CD4-positive, alpha-beta T cell (primary cell): ENCODE measurements at regions not wholly inside any gene's neighbourhood (a gene's known extent, or its start where the extent isn't known, plus 50 kb on each side); places are given as distances from the start of the nearest gene placed in this dataset.

Experiments used
- ATAC-seq: fragments of 200-7000 bp; cut with Tn5 transposase; one replicate; pipeline ENCODE4 v1.10.0; 2022; ENCODE audit warnings: mild to moderate bottlenecking; ENCODE audit not compliant: poor library complexity
- CTCF ChIA-PET: fragments of 350-600 bp; sonication (Branson Sonifier 250); formaldehyde crosslinking; loops from one replicate; lab custom pipeline; 2021; ENCODE audit warnings: antibody characterized with exemption, inconsistent platforms; lab: Charles Lee
- POLR2A ChIA-PET: fragments of 350-600 bp; sonication (Branson Sonifier 250); formaldehyde crosslinking; loops from one replicate; lab custom pipeline; 2021; ENCODE audit warnings: antibody characterized with exemption, inconsistent platforms; lab: Charles Lee
- DNase-seq, 14 experiments: peaks; one replicate each; pipeline ENCODE4 v3.0.0-alpha.2; 2013 to 2020; ENCODE audit warnings: mixed read lengths in 2 of 14
- H3K27ac ChIP-seq, 2 donors: one replicate each; pipeline versions ENCODE4 v1.5.1 to v1.7.0; 2013; ENCODE audit warnings: low read length in 2 of 2, low read depth in 1 of 2, mild to moderate bottlenecking in 1 of 2
- H3K27me3 ChIP-seq, 2 experiments: 1 replicate in 1 of 2; 2 replicates in 1 of 2; pipeline versions ENCODE4 v1.6.1 to v1.7.0; 2013; ENCODE audit warnings: low read length in 2 of 2, control low read depth in 1 of 2, mild to moderate bottlenecking in 1 of 2, moderate library complexity in 1 of 2; ENCODE audit not compliant: insufficient read depth in 2 of 2, control insufficient read depth in 1 of 2
- H3K36me3 ChIP-seq: one replicate; pipeline ENCODE4 v1.6.1; 2013; ENCODE audit warnings: low read length, control low read depth; ENCODE audit not compliant: insufficient read depth
- H3K4me1 ChIP-seq: one replicate; pipeline ENCODE4 v1.6.1; 2013; ENCODE audit warnings: low read length, control low read depth; ENCODE audit not compliant: insufficient read depth
- H3K4me3 ChIP-seq: one replicate; pipeline ENCODE4 v1.5.1; 2013; ENCODE audit warnings: mild to moderate bottlenecking, low read length, moderate library complexity
- H3K9me3 ChIP-seq, 2 experiments: 1 replicate in 1 of 2; 2 replicates in 1 of 2; pipeline versions ENCODE4 v1.6.1 to v1.7.0; 2013; ENCODE audit warnings: low read length in 2 of 2, mild to moderate bottlenecking in 2 of 2, control low read depth in 1 of 2, moderate library complexity in 1 of 2; ENCODE audit not compliant: control insufficient read depth in 1 of 2, insufficient read depth in 1 of 2
- H3K27ac Mint-ChIP-seq: one replicate; pipeline ENCODE4 v1.8.0; 2020; ENCODE audit warnings: mixed read lengths
- H3K27me3 Mint-ChIP-seq: one replicate; pipeline ENCODE4 v1.8.0; 2021; ENCODE audit warnings: mixed read lengths
- H3K36me3 Mint-ChIP-seq: one replicate; pipeline ENCODE4 v1.8.0; 2021; ENCODE audit warnings: low read depth, mixed read lengths
- H3K4me1 Mint-ChIP-seq: one replicate; pipeline ENCODE4 v1.8.0; 2021; ENCODE audit warnings: low read depth, mixed read lengths
- H3K4me3 Mint-ChIP-seq: one replicate; pipeline ENCODE4 v1.8.0; 2020; ENCODE audit warnings: mild to moderate bottlenecking, mixed read lengths
- H3K9me3 Mint-ChIP-seq: one replicate; pipeline ENCODE4 v1.8.0; 2020; ENCODE audit warnings: mixed read lengths
- intact Hi-C, 2 experiments: fragments of 100-400 bp; cut with DNase I in 1 of 2; cut with micrococcal nuclease in 1 of 2; formaldehyde crosslinking; loops; one replicate each; pipeline versions ENCODE4 v1.15.1 to v1.9.0; 2023 to 2025; cut with DNase I, micrococcal nuclease
- TF ChIP-seq, protein P1 (sequence below): fragments of 200-600 bp; IDR thresholded peaks from one replicate; pipeline ENCODE4 v1.8.0; 2022; ENCODE audit warnings: antibody characterized with exemption, mild to moderate bottlenecking

DNA sequence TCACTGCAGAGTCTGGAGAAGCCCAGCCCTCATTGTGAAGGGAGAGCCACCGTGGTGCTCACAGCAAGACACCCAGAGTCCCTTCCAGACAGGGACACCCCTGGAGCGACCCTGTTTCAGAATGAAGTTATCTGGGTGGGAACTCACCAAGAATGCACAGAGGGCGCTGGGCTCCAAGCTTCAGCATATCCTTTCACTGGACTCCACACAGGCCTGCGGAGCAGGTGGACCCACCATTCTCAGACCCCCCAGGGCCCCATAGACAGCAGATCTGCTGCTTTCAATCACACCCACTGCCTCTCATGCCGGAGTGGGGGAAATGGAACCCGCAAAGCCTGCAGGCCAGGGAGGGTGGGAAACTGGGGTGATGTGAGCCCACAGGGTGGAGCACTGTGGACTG is 87.8 kb downstream of the RRM2 start:
- H3K4me3 Mint-ChIP-seq, result no peak overlapping the region
- Histone ChIP-seq H3K27me3 (no peaks in the 10 kb centered on the region), H3K36me3 (no peaks in the 10 kb centered on the region), H3K4me3 (no peak overlapping the region), H3K9me3 (no peaks in the 10 kb centered on the region), H3K27ac (no peak overlapping the region), H3K4me1 (no peaks in the 10 kb centered on the region)
- no peaks in the 10 kb centered on the region for H3K36me3 Mint-ChIP-seq
- no peaks in the 10 kb centered on the region for H3K9me3 Mint-ChIP-seq
- POLR2A ChIA-PET, result no interaction called here
- TF ChIP-seq, protein P1, sequence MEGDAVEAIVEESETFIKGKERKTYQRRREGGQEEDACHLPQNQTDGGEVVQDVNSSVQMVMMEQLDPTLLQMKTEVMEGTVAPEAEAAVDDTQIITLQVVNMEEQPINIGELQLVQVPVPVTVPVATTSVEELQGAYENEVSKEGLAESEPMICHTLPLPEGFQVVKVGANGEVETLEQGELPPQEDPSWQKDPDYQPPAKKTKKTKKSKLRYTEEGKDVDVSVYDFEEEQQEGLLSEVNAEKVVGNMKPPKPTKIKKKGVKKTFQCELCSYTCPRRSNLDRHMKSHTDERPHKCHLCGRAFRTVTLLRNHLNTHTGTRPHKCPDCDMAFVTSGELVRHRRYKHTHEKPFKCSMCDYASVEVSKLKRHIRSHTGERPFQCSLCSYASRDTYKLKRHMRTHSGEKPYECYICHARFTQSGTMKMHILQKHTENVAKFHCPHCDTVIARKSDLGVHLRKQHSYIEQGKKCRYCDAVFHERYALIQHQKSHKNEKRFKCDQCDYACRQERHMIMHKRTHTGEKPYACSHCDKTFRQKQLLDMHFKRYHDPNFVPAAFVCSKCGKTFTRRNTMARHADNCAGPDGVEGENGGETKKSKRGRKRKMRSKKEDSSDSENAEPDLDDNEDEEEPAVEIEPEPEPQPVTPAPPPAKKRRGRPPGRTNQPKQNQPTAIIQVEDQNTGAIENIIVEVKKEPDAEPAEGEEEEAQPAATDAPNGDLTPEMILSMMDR, result no peak
- H3K27me3 Mint-ChIP-seq, result no peaks in the 10 kb centered on the region
- no peak for ATAC-seq
- H3K27ac Mint-ChIP-seq, result no peak overlapping the region
- intact Hi-C loops, result no loop called here
- H3K4me1 Mint-ChIP-seq, result no peaks in the 10 kb centered on the region
- CTCF ChIA-PET, result interaction anchor here (0.6 kb wide), 1 partner anchor 387 kb away, joined by 3 read pairs; no protein-coding TSS in a partner anchor
- DNase-seq, result no peak

DNA sequence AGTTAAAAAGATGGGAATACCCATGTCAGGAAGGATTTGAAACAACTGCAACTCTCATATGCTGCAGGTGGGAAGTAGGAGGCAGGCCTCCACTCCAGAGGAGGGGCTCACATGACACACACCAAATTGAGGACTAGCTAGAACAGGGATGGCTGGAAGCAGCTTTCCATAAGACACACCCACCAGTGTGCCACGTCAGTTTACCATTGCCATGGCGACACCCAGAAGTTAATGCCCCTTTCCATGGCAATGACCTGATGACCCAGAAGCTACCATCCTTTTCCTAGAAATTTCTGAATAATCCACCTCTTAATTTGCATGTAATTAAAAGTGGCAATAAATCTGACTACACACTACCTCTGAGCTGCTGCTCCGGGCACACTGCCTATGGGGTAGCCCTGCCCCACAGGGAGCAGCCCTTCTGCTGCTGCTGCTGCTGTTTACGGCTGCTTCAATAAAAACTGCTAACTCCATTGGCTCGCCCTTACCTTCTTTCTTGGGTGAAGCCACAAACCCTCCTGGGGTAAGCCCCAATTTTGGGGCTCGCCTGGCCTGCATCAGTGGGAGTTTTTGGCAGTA is 89.4 kb downstream of the RRM2 start:
- H3K4me1 Mint-ChIP-seq, result no peaks in the 10 kb centered on the region
- H3K27ac ChIP-seq, result no peak overlapping the region
- H3K27ac Mint-ChIP-seq, result no peak overlapping the region
- ChIA-PET CTCF (no interaction called here), POLR2A (no interaction called here)
- H3K4me3 Mint-ChIP-seq, result no peak overlapping the region
- H3K27me3 Mint-ChIP-seq, result no peaks in the 10 kb centered on the region
- DNase-seq (no peak), ATAC-seq (no peak)
- H3K36me3 ChIP-seq, result no peaks in the 10 kb centered on the region
- intact Hi-C loops, result no loop called here
- no peaks in the 10 kb centered on the region for H3K4me1 ChIP-seq
- H3K9me3 ChIP-seq, result no peaks in the 10 kb centered on the region
- no peaks in the 10 kb centered on the region for H3K36me3 Mint-ChIP-seq
- H3K9me3 Mint-ChIP-seq, result no peaks in the 10 kb centered on the region
- TF ChIP-seq, protein P1, result no peak
- H3K27me3 ChIP-seq, result no peaks in the 10 kb centered on the region
- H3K4me3 ChIP-seq, result no peak overlapping the region

DNA sequence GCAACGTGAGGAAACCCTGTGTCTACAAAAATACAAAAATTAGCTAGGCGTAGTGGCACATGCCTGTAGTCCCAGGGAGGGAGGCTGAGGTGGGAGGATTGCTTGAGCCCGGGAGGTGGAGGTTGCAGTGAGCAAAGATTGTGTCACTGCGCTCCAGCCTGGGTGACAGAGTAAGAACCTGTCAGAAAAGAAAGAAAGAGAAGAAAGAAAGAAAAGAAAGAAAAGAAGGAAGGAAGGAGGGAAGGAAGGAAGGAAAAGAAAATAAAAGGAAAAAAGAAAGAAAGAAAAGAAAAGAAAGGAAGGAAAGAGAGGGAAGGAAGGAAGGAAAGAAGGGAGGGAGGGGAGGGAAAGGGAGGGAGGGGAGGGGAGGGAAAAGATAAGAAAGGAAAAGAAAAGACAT is 89.9 kb upstream of the HPCAL1 start:
- no peak overlapping the region for H3K4me3 ChIP-seq
- Mint-ChIP-seq H3K36me3 (no peaks in the 10 kb centered on the region), H3K9me3 (no peaks in the 10 kb centered on the region), H3K27ac (no peak overlapping the region), H3K4me1 (no peaks in the 10 kb centered on the region), H3K4me3 (no peak overlapping the region), H3K27me3 (no peaks in the 10 kb centered on the region)
- CTCF ChIA-PET, result no interaction called here
- ATAC-seq (no peak), DNase-seq (no peak)
- TF ChIP-seq, protein P1, result no peak
- no peaks in the 10 kb centered on the region for H3K36me3 ChIP-seq
- POLR2A ChIA-PET, result no interaction called here
- no peaks in the 10 kb centered on the region for H3K4me1 ChIP-seq
- H3K9me3 ChIP-seq, result no peaks in the 10 kb centered on the region
- H3K27me3 ChIP-seq, result no peaks in the 10 kb centered on the region
- no peak overlapping the region for H3K27ac ChIP-seq
- intact Hi-C loops, result no loop called here
